Activated CD4-positive, alpha-beta T cell treated with anti-CD3 and anti-CD28 coated beads, Interleukin-2, amount 10 ng/mL, durations not matched to agents 24 days and 14 days (primary cell): ENCODE measurements at regions not wholly inside any gene's neighbourhood (a gene's known extent, or its start where the extent isn't known, plus 50 kb on each side); places are given as distances from the start of the nearest gene placed in this dataset.
A peak's percentile ranks its signal among the peaks of the same experiment; 100 is the strongest.

Experiments used
- DNase-seq: peaks from one replicate; pipeline ENCODE4 v3.0.0; 2022
- H3K27ac Mint-ChIP-seq: one replicate; pipeline ENCODE4 v1.8.0; 2022; ENCODE audit warnings: mild to moderate bottlenecking, mixed read lengths
- H3K27me3 Mint-ChIP-seq: one replicate; pipeline ENCODE4 v1.8.0; 2022; ENCODE audit warnings: mixed read lengths
- H3K36me3 Mint-ChIP-seq: one replicate; pipeline ENCODE4 v1.8.0; 2022; ENCODE audit warnings: low read depth, mild to moderate bottlenecking, mixed read lengths
- H3K4me1 Mint-ChIP-seq: one replicate; pipeline ENCODE4 v1.8.0; 2021; ENCODE audit warnings: mixed read lengths
- H3K4me3 Mint-ChIP-seq: one replicate; pipeline ENCODE4 v1.8.0; 2022; ENCODE audit warnings: mild to moderate bottlenecking, moderate library complexity, mixed read lengths
- H3K9me3 Mint-ChIP-seq: one replicate; pipeline ENCODE4 v1.8.0; 2021; ENCODE audit warnings: mixed read lengths
- intact Hi-C: fragments of 100-400 bp; cut with micrococcal nuclease; formaldehyde crosslinking; loops from one replicate; pipeline ENCODE4 v1.15.1; 2023

- Mint-ChIP-seq H3K4me3 (no peak overlapping the region), H3K9me3 (no peaks in the 10 kb centered on the region), H3K27me3 (no peaks in the 10 kb centered on the region), H3K27ac (no peak overlapping the region), H3K36me3 (no peaks in the 10 kb centered on the region), H3K4me1 (no peaks in the 10 kb centered on the region)
- intact Hi-C loops: no loop called here
- DNase-seq: no peak
Measured at GRCh38 chr5:136799806-136800372, 434.5 kb upstream of the TRPC7 start.

GRCh38 chr5:136793300-136793699 is 428.0 kb upstream of the TRPC7 start:
- Mint-ChIP-seq H3K27ac (no peak overlapping the region), H3K9me3 (no peaks in the 10 kb centered on the region), H3K27me3 (no peaks in the 10 kb centered on the region), H3K36me3 (no peaks in the 10 kb centered on the region), H3K4me1 (no peaks in the 10 kb centered on the region), H3K4me3 (no peak overlapping the region)
- intact Hi-C loops: no loop called here
- DNase-seq: no peak

GRCh38 chr5:136781464-136781863 is 416.1 kb upstream of the TRPC7 start:
- no peak for DNase-seq
- H3K36me3 Mint-ChIP-seq: no peaks in the 10 kb centered on the region
- H3K4me3 Mint-ChIP-seq: no peak overlapping the region
- H3K4me1 Mint-ChIP-seq: no peaks in the 10 kb centered on the region
- H3K27ac Mint-ChIP-seq: no peak overlapping the region
- no peaks in the 10 kb centered on the region for H3K27me3 Mint-ChIP-seq
- intact Hi-C loops: no loop called here
- no peaks in the 10 kb centered on the region for H3K9me3 Mint-ChIP-seq

GRCh38 chr5:136780518-136780917 is 415.2 kb upstream of the TRPC7 start:
- H3K27ac Mint-ChIP-seq: no peak overlapping the region
- intact Hi-C loops: no loop called here
- no peak overlapping the region for H3K4me3 Mint-ChIP-seq
- no peaks in the 10 kb centered on the region for H3K36me3 Mint-ChIP-seq
- H3K9me3 Mint-ChIP-seq: no peaks in the 10 kb centered on the region
- no peaks in the 10 kb centered on the region for H3K4me1 Mint-ChIP-seq
- DNase-seq: no peak
- H3K27me3 Mint-ChIP-seq: no peaks in the 10 kb centered on the region

- intact Hi-C loops: no loop called here
- H3K27ac Mint-ChIP-seq: no peak overlapping the region
- H3K36me3 Mint-ChIP-seq: no peaks in the 10 kb centered on the region
- no peaks in the 10 kb centered on the region for H3K4me1 Mint-ChIP-seq
- H3K27me3 Mint-ChIP-seq: no peaks in the 10 kb centered on the region
- H3K9me3 Mint-ChIP-seq: no peaks in the 10 kb centered on the region
- DNase-seq: no peak
- H3K4me3 Mint-ChIP-seq: no peak overlapping the region
Measured at GRCh38 chr5:136776022-136776927, 410.9 kb upstream of the TRPC7 start.

GRCh38 chr5:136772491-136772890 is 407.1 kb upstream of the TRPC7 start:
- intact Hi-C loops: no loop called here
- Mint-ChIP-seq H3K9me3 (no peaks in the 10 kb centered on the region), H3K27me3 (no peaks in the 10 kb centered on the region), H3K27ac (no peak overlapping the region), H3K4me3 (no peak overlapping the region), H3K4me1 (no peaks in the 10 kb centered on the region), H3K36me3 (no peaks in the 10 kb centered on the region)
- peak; percentile 28 for DNase-seq

- Mint-ChIP-seq H3K27ac (no peak overlapping the region), H3K9me3 (no peaks in the 10 kb centered on the region), H3K4me1 (no peaks in the 10 kb centered on the region), H3K36me3 (no peaks in the 10 kb centered on the region), H3K4me3 (no peak overlapping the region), H3K27me3 (no peaks in the 10 kb centered on the region)
- intact Hi-C loops: no loop called here
- DNase-seq: peak; percentile 72
Measured at GRCh38 chr5:136769900-136770684, 404.7 kb upstream of the TRPC7 start.

GRCh38 chr5:136769093-136769492 is 403.7 kb upstream of the TRPC7 start:
- H3K4me3 Mint-ChIP-seq: no peak overlapping the region
- H3K36me3 Mint-ChIP-seq: no peaks in the 10 kb centered on the region
- DNase-seq: peak; percentile 13
- H3K27ac Mint-ChIP-seq: no peak overlapping the region
- intact Hi-C loops: no loop called here
- H3K9me3 Mint-ChIP-seq: no peaks in the 10 kb centered on the region
- no peaks in the 10 kb centered on the region for H3K4me1 Mint-ChIP-seq
- H3K27me3 Mint-ChIP-seq: no peaks in the 10 kb centered on the region

GRCh38 chr5:136768457-136768856 is 403.1 kb upstream of the TRPC7 start:
- no peaks in the 10 kb centered on the region for H3K27me3 Mint-ChIP-seq
- no peak overlapping the region for H3K27ac Mint-ChIP-seq
- H3K9me3 Mint-ChIP-seq: no peaks in the 10 kb centered on the region
- no peaks in the 10 kb centered on the region for H3K36me3 Mint-ChIP-seq
- H3K4me1 Mint-ChIP-seq: no peaks in the 10 kb centered on the region
- intact Hi-C loops: no loop called here
- H3K4me3 Mint-ChIP-seq: no peak overlapping the region
- DNase-seq: no peak

- DNase-seq: no peak
- Mint-ChIP-seq H3K36me3 (no peaks in the 10 kb centered on the region), H3K4me1 (no peaks in the 10 kb centered on the region), H3K9me3 (no peaks in the 10 kb centered on the region), H3K4me3 (no peak overlapping the region), H3K27me3 (no peaks in the 10 kb centered on the region), H3K27ac (no peak overlapping the region)
- intact Hi-C loops: no loop called here
Measured at GRCh38 chr5:136766456-136766855, 401.1 kb upstream of the TRPC7 start.

- intact Hi-C loops: no loop called here
- Mint-ChIP-seq H3K36me3 (no peaks in the 10 kb centered on the region), H3K27me3 (no peaks in the 10 kb centered on the region), H3K9me3 (no peaks in the 10 kb centered on the region), H3K4me1 (no peaks in the 10 kb centered on the region), H3K27ac (no peak overlapping the region), H3K4me3 (no peak overlapping the region)
- no peak for DNase-seq
Measured at GRCh38 chr5:136764601-136765000, 399.3 kb upstream of the TRPC7 start.

GRCh38 chr5:136763548-136763947 is 398.2 kb upstream of the TRPC7 start:
- H3K36me3 Mint-ChIP-seq: no peaks in the 10 kb centered on the region

GRCh38 chr5:136754216-136754615 is 388.9 kb upstream of the TRPC7 start:
- no peak overlapping the region for H3K27ac Mint-ChIP-seq
- no peak overlapping the region for H3K4me3 Mint-ChIP-seq
- no peaks in the 10 kb centered on the region for H3K36me3 Mint-ChIP-seq
- no peaks in the 10 kb centered on the region for H3K27me3 Mint-ChIP-seq
- intact Hi-C loops: no loop called here
- no peaks in the 10 kb centered on the region for H3K4me1 Mint-ChIP-seq
- DNase-seq: no peak
- H3K9me3 Mint-ChIP-seq: peaks cover 1% of the 10 kb centered on the region

More at GRCh38 chr5:136763548-136763947, 398.2 kb upstream of the TRPC7 start:
- Mint-ChIP-seq H3K4me3 (no peak overlapping the region), H3K27ac (no peak overlapping the region), H3K4me1 (no peaks in the 10 kb centered on the region), H3K9me3 (peaks cover 3% of the 10 kb centered on the region), H3K27me3 (no peaks in the 10 kb centered on the region)
- peak; percentile 7 for DNase-seq
- intact Hi-C loops: no loop called here

- Mint-ChIP-seq H3K27me3 (no peaks in the 10 kb centered on the region), H3K9me3 (no peaks in the 10 kb centered on the region), H3K27ac (no peak overlapping the region), H3K4me1 (no peaks in the 10 kb centered on the region), H3K4me3 (no peak overlapping the region), H3K36me3 (no peaks in the 10 kb centered on the region)
- intact Hi-C loops: no loop called here
- no peak for DNase-seq
Measured at GRCh38 chr5:136750224-136750862, 385.0 kb upstream of the TRPC7 start.
